Peyer's patch (tissue), 4 donors: ENCODE measurements at regions not wholly inside any gene's neighbourhood (a gene's known extent, or its start where the extent isn't known, plus 50 kb on each side); places are given as distances from the start of the nearest gene placed in this dataset.

Experiments
- DNase-seq, 3 donors: peaks; one replicate each; pipeline ENCODE4 v3.0.0-alpha.2; 2017 to 2019
- H3K27ac ChIP-seq, 4 donors: fragments of 200-600 bp; sonication (generic); one replicate each; pipeline ENCODE4 v1.5.1; 2016 to 2019
- H3K27me3 ChIP-seq, 2 donors: fragments of 200-600 bp; sonication (generic); one replicate each; pipeline ENCODE4 v1.5.1; 2019
- H3K36me3 ChIP-seq, 3 donors: fragments of 200-600 bp; sonication (generic); one replicate each; pipeline ENCODE4 v1.5.1; 2016 to 2019
- H3K4me1 ChIP-seq, 4 donors: fragments of 200-600 bp; sonication (generic); one replicate each; pipeline ENCODE4 v1.5.1; 2016 to 2019
- H3K4me3 ChIP-seq, 4 donors: fragments of 200-600 bp; sonication (generic); 1 replicate in 3 of 4; 2 replicates in 1 of 4; pipeline ENCODE4 v1.5.1; 2016 to 2019; ENCODE audit warnings: mild to moderate bottlenecking in 1 of 4
- H3K9me3 ChIP-seq, 4 donors: fragments of 200-600 bp; sonication (generic); one replicate each; pipeline ENCODE4 v1.5.1; 2016 to 2019; ENCODE audit warnings: mild to moderate bottlenecking in 1 of 4
- CTCF ChIP-seq, 6 experiments: fragments of 450-650 bp in 4 of 6; fragments of 200-600 bp in 2 of 6; sonication (generic) in 1 of 6; IDR thresholded peaks; one replicate each; pipeline ENCODE4 v1.5.1; 2017 to 2019; ENCODE audit warnings: antibody characterized with exemption in 6 of 6, mild to moderate bottlenecking in 3 of 6, moderate library complexity in 1 of 6
- POLR2A ChIP-seq, 2 donors: fragments of 450-650 bp; IDR thresholded peaks; one replicate each; pipeline ENCODE4 v1.5.1; 2017; ENCODE audit warnings: antibody characterized with exemption in 2 of 2, mild to moderate bottlenecking in 2 of 2, moderate library complexity in 2 of 2

- TF ChIP-seq CTCF (IDR thresholded peaks at IDR 0.05) (no peak), POLR2A (IDR thresholded peaks at IDR 0.05) (no peak)
- H3K9me3 ChIP-seq: no peaks in the 10 kb centered on the region
- H3K4me1 ChIP-seq: no peaks in the 10 kb centered on the region
- H3K4me3 ChIP-seq: no peak overlapping the region
- H3K36me3 ChIP-seq: no peaks in the 10 kb centered on the region
- no peaks in the 10 kb centered on the region for H3K27me3 ChIP-seq
- DNase-seq: no peak
- H3K27ac ChIP-seq: no peak overlapping the region
These were observed 108.8 kb upstream of the PTPRG start for GRCh38 chr3:61452535-61453090.

DNA sequence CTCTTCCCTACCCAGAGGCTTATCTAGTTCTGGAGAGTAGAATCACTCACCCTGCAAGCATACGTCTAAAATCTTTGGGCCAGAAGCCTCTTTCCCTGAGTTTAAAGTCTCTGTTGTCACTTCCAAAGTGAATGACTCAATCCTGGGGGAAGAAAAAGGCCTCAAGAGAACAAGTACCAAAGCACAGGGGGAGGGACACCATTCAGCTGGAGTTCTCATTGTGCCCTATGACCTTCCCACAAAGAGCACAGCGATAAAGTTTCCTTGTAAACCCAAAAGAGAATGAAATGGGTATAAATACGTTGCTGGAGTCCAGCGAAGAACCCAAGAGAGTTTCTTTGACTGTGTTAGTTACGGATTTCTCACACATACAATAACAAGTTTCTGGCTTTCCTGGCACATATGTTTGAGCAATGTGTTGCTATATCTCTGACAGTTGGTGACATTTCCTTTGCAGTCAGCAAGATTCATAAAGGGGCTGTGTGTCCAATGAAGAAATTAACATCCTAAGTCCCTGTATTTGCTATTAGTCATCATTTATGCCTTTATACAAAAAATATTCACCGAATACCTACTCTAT, 107.3 kb upstream of the PTPRG start:
- no peak overlapping the region for H3K4me3 ChIP-seq
- H3K9me3 ChIP-seq: no peaks in the 10 kb centered on the region
- H3K27ac ChIP-seq: no peak overlapping the region
- H3K4me1 ChIP-seq: no peaks in the 10 kb centered on the region
- H3K36me3 ChIP-seq: no peaks in the 10 kb centered on the region
- no peak for DNase-seq
- no peaks in the 10 kb centered on the region for H3K27me3 ChIP-seq
- TF ChIP-seq CTCF (IDR thresholded peaks at IDR 0.05) (no peak), POLR2A (IDR thresholded peaks at IDR 0.05) (no peak)

DNA sequence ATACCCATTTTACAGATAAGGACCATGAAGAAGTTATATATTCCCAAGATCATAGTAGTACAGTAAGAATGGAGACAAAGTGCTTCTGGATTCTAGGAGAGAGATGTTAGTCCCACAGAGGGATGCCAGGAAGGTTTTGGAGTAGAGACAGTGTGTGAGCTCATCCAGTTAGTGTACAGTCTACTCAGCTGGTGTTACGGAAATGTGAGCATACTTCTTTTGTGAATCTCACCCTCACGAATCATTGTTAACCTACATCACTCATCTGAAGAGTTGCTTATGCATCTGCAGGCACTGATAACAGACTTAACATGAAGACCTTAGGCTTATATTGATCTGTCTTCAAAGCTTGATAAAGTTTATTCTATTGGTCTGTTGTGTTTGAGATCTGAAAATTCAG, 106.6 kb upstream of the PTPRG start:
- Histone ChIP-seq H3K27ac (no peak overlapping the region), H3K27me3 (no peaks in the 10 kb centered on the region), H3K36me3 (no peaks in the 10 kb centered on the region), H3K4me3 (no peak overlapping the region), H3K9me3 (no peaks in the 10 kb centered on the region), H3K4me1 (no peaks in the 10 kb centered on the region)
- DNase-seq: no peak
- TF ChIP-seq POLR2A (IDR thresholded peaks at IDR 0.05) (no peak), CTCF (IDR thresholded peaks at IDR 0.05) (no peak)

DNA sequence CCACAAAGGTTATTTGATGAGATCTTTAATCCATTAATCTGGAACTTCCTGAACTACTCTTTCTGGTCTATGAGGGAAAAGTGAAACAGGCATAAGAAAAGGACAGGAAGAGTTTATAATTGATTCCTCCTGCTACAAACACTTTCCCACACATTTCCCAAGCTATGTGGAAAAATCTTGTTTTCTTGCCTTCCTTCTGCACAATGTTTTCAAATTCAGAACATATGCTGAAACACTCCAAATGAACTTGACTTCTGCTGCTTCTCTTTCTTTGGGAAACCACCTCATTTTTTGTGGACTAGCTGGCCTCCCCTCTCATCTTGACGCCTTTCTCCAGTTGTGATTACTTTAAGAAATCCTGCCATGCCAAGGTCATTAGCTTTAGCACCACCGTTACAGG, 100.7 kb upstream of the PTPRG start:
- no peak overlapping the region for H3K27ac ChIP-seq
- H3K27me3 ChIP-seq: no peaks in the 10 kb centered on the region
- no peaks in the 10 kb centered on the region for H3K4me1 ChIP-seq
- no peaks in the 10 kb centered on the region for H3K36me3 ChIP-seq
- H3K9me3 ChIP-seq: no peaks in the 10 kb centered on the region
- no peak overlapping the region for H3K4me3 ChIP-seq
- no peak for TF ChIP-seq CTCF (IDR thresholded peaks at IDR 0.05)
- TF ChIP-seq POLR2A (IDR thresholded peaks at IDR 0.05): no peak
- no peak for DNase-seq

GRCh38 chr3:61463191-61463590, 98.2 kb upstream of the PTPRG start:
- no peak for TF ChIP-seq POLR2A (IDR thresholded peaks at IDR 0.05)
- no peak for TF ChIP-seq CTCF (IDR thresholded peaks at IDR 0.05)
- Histone ChIP-seq H3K9me3 (no peaks in the 10 kb centered on the region), H3K36me3 (no peaks in the 10 kb centered on the region), H3K27me3 (no peaks in the 10 kb centered on the region), H3K4me3 (no peak overlapping the region), H3K27ac (no peak overlapping the region), H3K4me1 (no peaks in the 10 kb centered on the region)
- DNase-seq: no peak
